ENCODE measurements at regions not wholly inside any gene's neighbourhood (a gene's known extent, or its start where the extent isn't known, plus 50 kb on each side); places are given as distances from the start of the nearest gene placed in this dataset.
"Not testable (repeated sequence)": the region's sequence is repeated elsewhere in the genome, so short reads cannot be mapped to it uniquely, and the experiment has no call there.

- H3K4me2 ChIP-seq (ENCODE audit: low read depth, low read length); H2AK5ac ChIP-seq (ENCODE audit: low read depth, low read length); H3K9ac ChIP-seq (ENCODE audit: low read depth, low read length); ATAC-seq (ENCODE audit: low read depth); BruUV-seq (replicated peaks); H2BK20ac ChIP-seq (ENCODE audit: low read depth, low read length); H4K91ac ChIP-seq (ENCODE audit: insufficient read depth, low read depth, low read length); POLR2A ChIA-PET (ENCODE audit: unreplicated experiment); H3K4me1 ChIP-seq (ENCODE audit: control insufficient read depth, insufficient read depth, low read length); H2AK9ac ChIP-seq (replicated peaks; ENCODE audit: low read depth, low read length, poor library complexity); in situ Hi-C loops (cut with MboI; ENCODE audit: low sequenced_read_pairs); H3K56ac ChIP-seq (ENCODE audit: extremely low read depth, insufficient read depth, low read length); H3K18ac ChIP-seq (ENCODE audit: low read depth, low read length); H3K9me3 ChIP-seq (ENCODE audit: control insufficient read depth, insufficient read depth, low read length); H4K8ac ChIP-seq (ENCODE audit: low read depth in 2 of 2, low read length in 2 of 2); H3K23ac ChIP-seq (ENCODE audit: low read depth, low read length); H4K5ac ChIP-seq (ENCODE audit: low read depth, low read length); H2AFZ ChIP-seq (replicated peaks; ENCODE audit: low read length, poor library complexity); intact Hi-C loops (cut with micrococcal nuclease); H3K36me3 ChIP-seq (ENCODE audit: control insufficient read depth, insufficient read depth, low read length); H2BK15ac ChIP-seq (ENCODE audit: low read depth, low read length); H2BK5ac ChIP-seq (ENCODE audit: low read depth, low read length, poor library complexity, severe bottlenecking); CTCF ChIA-PET; H3K4me3 ChIP-seq (ENCODE audit: insufficient read depth, low read depth, low read length); dilution Hi-C loops (cut with HindIII; ENCODE audit: low sequenced_read_pairs, unreplicated experiment); H3K14ac ChIP-seq (replicated peaks; ENCODE audit: low read depth, low read length); DNase-seq; H3K27ac ChIP-seq (ENCODE audit: insufficient read depth, low read length); H3K4ac ChIP-seq (ENCODE audit: low read depth, low read length); H4K20me1 ChIP-seq (ENCODE audit: insufficient read depth, low read length); H3K27me3 ChIP-seq (ENCODE audit: control insufficient read depth, insufficient read depth, low read length); H3K9me1 ChIP-seq (ENCODE audit: insufficient read depth, low read length); H2BK120ac ChIP-seq (ENCODE audit: low read depth, low read length); H3K79me1 ChIP-seq (ENCODE audit: low read depth in 1 of 2, low read length in 2 of 2): not testable (repeated sequence)
- no CpG with 5 or more reads among the region's 2 CpGs for WGBS, 2 experiments (ENCODE audit: extremely low coverage in 2 of 2, insufficient read length in 1 of 2)
These were observed 97.1 kb upstream of the CHST15 start for GRCh38 chr10:124190476-124190875.
